B cell (primary cell): ENCODE measurements at regions not wholly inside any gene's neighbourhood (a gene's known extent, or its start where the extent isn't known, plus 50 kb on each side); places are given as distances from the start of the nearest gene placed in this dataset.

Source experiments
- ATAC-seq: fragments of 200-7000 bp; cut with Tn5 transposase; one replicate; pipeline ENCODE4 v1.10.0; 2021; ENCODE audit warnings: low read depth, mild to moderate bottlenecking, moderate number of reproducible peaks, moderate library complexity
- CTCF ChIA-PET: fragments of 350-600 bp; sonication (Branson Sonifier 250); formaldehyde crosslinking; loops from one replicate; lab custom pipeline; 2021; ENCODE audit warnings: antibody characterized with exemption, inconsistent platforms; lab: Charles Lee
- POLR2A ChIA-PET: fragments of 350-600 bp; sonication (Branson Sonifier 250); formaldehyde crosslinking; loops from one replicate; lab custom pipeline; 2021; ENCODE audit warnings: antibody characterized with exemption; lab: Charles Lee
- DNase-seq: peaks from one replicate; pipeline ENCODE4 v3.0.0; 2013
- H2AFZ ChIP-seq: 2 replicates; pipeline ENCODE4 v1.6.1; 2012; ENCODE audit warnings: mild to moderate bottlenecking, low read depth, low read length; ENCODE audit not compliant: insufficient read depth, poor library complexity, severe bottlenecking
- H3K27ac ChIP-seq, 2 donors: 1 replicate in 1 of 2; 2 replicates in 1 of 2; pipeline ENCODE4 v1.5.1; 2012 to 2013; ENCODE audit warnings: low read length in 2 of 2, mild to moderate bottlenecking in 2 of 2, moderate library complexity in 1 of 2
- H3K27me3 ChIP-seq, 4 experiments: fragments of 200-600 bp in 1 of 4; sonication (generic) in 1 of 4; replicated peaks in 1 of 4; 1 replicate in 2 of 4; 2 replicates in 2 of 4; pipeline versions ENCODE4 v1.6.1 to v1.7.0; 2013 to 2016; ENCODE audit warnings: low read length in 3 of 4, mild to moderate bottlenecking in 2 of 4, mixed read lengths in 1 of 4, moderate library complexity in 1 of 4; ENCODE audit not compliant: insufficient read depth in 4 of 4, control insufficient read depth in 3 of 4; ENCODE audit errors: control extremely low read depth in 1 of 4
- H3K36me3 ChIP-seq, 2 experiments: replicated peaks in 1 of 2; 1 replicate in 1 of 2; 2 replicates in 1 of 2; pipeline versions ENCODE4 v1.6.1 to v1.7.1; 2013; ENCODE audit warnings: low read length in 1 of 2; ENCODE audit not compliant: insufficient read depth in 2 of 2, control insufficient read depth in 1 of 2; ENCODE audit errors: control extremely low read depth in 1 of 2, extremely low read depth in 1 of 2
- H3K4me1 ChIP-seq, 2 donors: fragments of 200-600 bp in 1 of 2; sonication (generic) in 1 of 2; 1 replicate in 1 of 2; 2 replicates in 1 of 2; pipeline versions ENCODE4 v1.5.1 to v1.6.1; 2013 to 2017; ENCODE audit warnings: low read length in 2 of 2; ENCODE audit not compliant: control insufficient read depth in 2 of 2, insufficient read depth in 2 of 2
- H3K4me2 ChIP-seq: replicated peaks from 2 replicates; pipeline ENCODE3; 2012; ENCODE audit warnings: mild to moderate bottlenecking, low read depth, low read length; ENCODE audit not compliant: poor library complexity, severe bottlenecking
- H3K4me3 ChIP-seq, 5 experiments: fragments of 200-600 bp in 1 of 5; sonication (generic) in 1 of 5; 1 replicate in 3 of 5; 2 replicates in 2 of 5; pipeline versions ENCODE4 v1.5.1 to v1.7.0; 2011 to 2016; ENCODE audit warnings: low read length in 4 of 5, mild to moderate bottlenecking in 4 of 5, low read depth in 2 of 5, control low read depth in 1 of 5, moderate library complexity in 1 of 5; ENCODE audit not compliant: insufficient read depth in 1 of 5; ENCODE audit errors: control extremely low read depth in 1 of 5, extremely low read depth in 1 of 5
- H3K79me2 ChIP-seq: fragments of 200-600 bp; sonication (generic); one replicate; pipeline ENCODE4 v1.6.0; 2016; ENCODE audit warnings: low read length; ENCODE audit not compliant: control insufficient read depth, insufficient read depth
- H3K9ac ChIP-seq: fragments of 200-600 bp; sonication (generic); 2 replicates; pipeline ENCODE4 v1.6.1; 2017; ENCODE audit warnings: mild to moderate bottlenecking, low read length, moderate library complexity
- H3K9me3 ChIP-seq, 3 donors: one replicate each; pipeline versions ENCODE4 v1.6.1 to v1.7.1; 2013; ENCODE audit warnings: low read length in 2 of 3; ENCODE audit not compliant: control insufficient read depth in 2 of 3, insufficient read depth in 1 of 3; ENCODE audit errors: control extremely low read depth in 1 of 3
- H4K20me1 ChIP-seq: 2 replicates; pipeline ENCODE4 v1.6.0; 2012; ENCODE audit warnings: mild to moderate bottlenecking, low read length; ENCODE audit not compliant: insufficient read depth, control insufficient read depth, poor library complexity, severe bottlenecking
- H3K27ac Mint-ChIP-seq: one replicate; pipeline ENCODE4 v1.8.0; 2021; ENCODE audit warnings: mixed read lengths
- H3K27me3 Mint-ChIP-seq: one replicate; pipeline ENCODE4 v1.8.0; 2021; ENCODE audit warnings: mixed read lengths
- H3K4me1 Mint-ChIP-seq: one replicate; pipeline ENCODE4 v1.8.0; 2021; ENCODE audit warnings: mixed read lengths
- H3K4me3 Mint-ChIP-seq: one replicate; pipeline ENCODE4 v1.8.0; 2021; ENCODE audit warnings: mixed read lengths
- H3K9me3 Mint-ChIP-seq: one replicate; pipeline ENCODE4 v1.8.0; 2022; ENCODE audit warnings: mixed read lengths; ENCODE audit not compliant: insufficient read depth
- EZH2 ChIP-seq: IDR thresholded peaks from 2 replicates; pipeline ENCODE4 v1.6.1; 2012; ENCODE audit warnings: borderline replicate concordance, low read depth, mild to moderate bottlenecking, moderate library complexity, low read length; ENCODE audit not compliant: insufficient read depth, poor library complexity, severe bottlenecking
- WGBS: methylation state at CpG from one replicate; pipeline ENCODE4 v1.1.5; 2013; ENCODE audit warnings: missing lambda C conversion rate; ENCODE audit not compliant: insufficient coverage; 5-methylcytosine and 5-hydroxymethylcytosine counted together
- intact Hi-C: fragments of 100-400 bp; cut with micrococcal nuclease; formaldehyde crosslinking; loops from one replicate; pipeline ENCODE4 v1.10.0; 2022
- TF ChIP-seq, protein P1 (sequence below): fragments of 200-600 bp; IDR thresholded peaks from one replicate; pipeline ENCODE4 v1.8.0; 2022; ENCODE audit warnings: antibody characterized with exemption, mild to moderate bottlenecking

DNA sequence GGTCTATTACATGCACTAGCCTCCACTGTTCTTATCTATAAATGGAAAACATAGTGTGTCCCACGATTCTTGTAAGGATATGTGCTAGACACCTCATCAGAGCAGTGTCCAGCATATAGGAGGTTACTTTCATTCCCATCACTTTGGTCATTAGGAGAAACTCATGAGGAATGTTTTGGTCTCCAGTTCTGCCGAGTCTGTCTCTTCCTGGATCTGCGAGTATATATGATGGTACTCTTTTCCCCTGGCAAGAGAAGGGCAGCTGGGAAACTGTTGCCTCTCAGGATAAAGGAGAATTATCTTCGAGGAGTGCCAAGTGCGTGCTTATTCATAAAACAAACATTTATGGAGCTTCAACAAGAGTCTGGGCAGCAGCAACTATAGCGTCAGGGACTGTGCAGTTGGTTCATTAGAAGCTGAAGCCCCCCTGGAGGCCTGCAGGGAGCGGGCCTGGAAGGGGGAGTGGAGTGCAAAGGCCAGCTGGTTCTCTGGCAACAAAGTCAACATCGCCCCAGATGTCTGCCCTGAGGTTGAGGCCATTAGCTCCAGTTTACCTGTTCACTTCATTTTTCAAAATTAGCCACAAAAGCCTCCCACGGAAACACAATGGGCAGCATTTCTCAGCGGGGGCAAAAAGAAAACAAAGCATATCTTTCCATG, 811.9 kb downstream of the MAFB start:
- H3K4me3 ChIP-seq = no peak overlapping the region
- Mint-ChIP-seq H3K4me1 (peaks cover 6% of the 10 kb centered on the region), H3K27ac (no peak overlapping the region), H3K4me3 (no peak overlapping the region), H3K9me3 (peaks cover 2% of the 10 kb centered on the region), H3K27me3 (peaks cover 5% of the 10 kb centered on the region)
- CTCF ChIA-PET = interaction anchor here (0.9 kb wide), 1 partner anchor 608 kb away, joined by 3 read pairs; no protein-coding TSS in a partner anchor
- H4K20me1 ChIP-seq = no peaks in the 10 kb centered on the region
- no peak overlapping the region for H2AFZ ChIP-seq
- H3K36me3 ChIP-seq = no peaks in the 10 kb centered on the region
- no peaks in the 10 kb centered on the region for H3K27me3 ChIP-seq
- intact Hi-C loops = no loop called here
- ATAC-seq = no peak
- no peak overlapping the region for H3K4me2 ChIP-seq
- TF ChIP-seq, protein P1, sequence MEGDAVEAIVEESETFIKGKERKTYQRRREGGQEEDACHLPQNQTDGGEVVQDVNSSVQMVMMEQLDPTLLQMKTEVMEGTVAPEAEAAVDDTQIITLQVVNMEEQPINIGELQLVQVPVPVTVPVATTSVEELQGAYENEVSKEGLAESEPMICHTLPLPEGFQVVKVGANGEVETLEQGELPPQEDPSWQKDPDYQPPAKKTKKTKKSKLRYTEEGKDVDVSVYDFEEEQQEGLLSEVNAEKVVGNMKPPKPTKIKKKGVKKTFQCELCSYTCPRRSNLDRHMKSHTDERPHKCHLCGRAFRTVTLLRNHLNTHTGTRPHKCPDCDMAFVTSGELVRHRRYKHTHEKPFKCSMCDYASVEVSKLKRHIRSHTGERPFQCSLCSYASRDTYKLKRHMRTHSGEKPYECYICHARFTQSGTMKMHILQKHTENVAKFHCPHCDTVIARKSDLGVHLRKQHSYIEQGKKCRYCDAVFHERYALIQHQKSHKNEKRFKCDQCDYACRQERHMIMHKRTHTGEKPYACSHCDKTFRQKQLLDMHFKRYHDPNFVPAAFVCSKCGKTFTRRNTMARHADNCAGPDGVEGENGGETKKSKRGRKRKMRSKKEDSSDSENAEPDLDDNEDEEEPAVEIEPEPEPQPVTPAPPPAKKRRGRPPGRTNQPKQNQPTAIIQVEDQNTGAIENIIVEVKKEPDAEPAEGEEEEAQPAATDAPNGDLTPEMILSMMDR = no peak
- TF ChIP-seq EZH2 = no peak
- no peaks in the 10 kb centered on the region for H3K79me2 ChIP-seq
- no peak overlapping the region for H3K27ac ChIP-seq
- 95% methylated on average over 7 of the region's 10 CpGs for WGBS
- no peaks in the 10 kb centered on the region for H3K4me1 ChIP-seq
- POLR2A ChIA-PET = no interaction called here
- no peak for DNase-seq
- H3K9me3 ChIP-seq = peaks cover 0 to 3% (median 0%) of the 10 kb centered on the region in 3 donors
- no peak overlapping the region for H3K9ac ChIP-seq

GRCh38 chr20:39875492-39876110, 813.4 kb downstream of the MAFB start:
- 90% methylated on average over 2 of the region's 3 CpGs for WGBS
- no peak for ATAC-seq
- Histone ChIP-seq H3K4me2 (no peak overlapping the region), H3K4me1 (no peaks in the 10 kb centered on the region), H3K9ac (no peak overlapping the region), H3K27me3 (no peaks in the 10 kb centered on the region), H4K20me1 (no peaks in the 10 kb centered on the region), H2AFZ (no peak overlapping the region), H3K27ac (no peak overlapping the region), H3K36me3 (no peaks in the 10 kb centered on the region), H3K79me2 (no peaks in the 10 kb centered on the region), H3K9me3 (no peaks in the 10 kb centered on the region), H3K4me3 (no peak overlapping the region)
- ChIA-PET CTCF (no interaction called here), POLR2A (no interaction called here)
- no peak for TF ChIP-seq EZH2
- TF ChIP-seq, protein P1 = no peak
- no peaks in the 10 kb centered on the region for H3K9me3 Mint-ChIP-seq
- intact Hi-C loops = no loop called here
- H3K27me3 Mint-ChIP-seq = peaks cover 5% of the 10 kb centered on the region
- H3K27ac Mint-ChIP-seq = no peak overlapping the region
- no peak overlapping the region for H3K4me3 Mint-ChIP-seq
- DNase-seq = no peak
- peaks cover 6% of the 10 kb centered on the region for H3K4me1 Mint-ChIP-seq
